OCI-LY1 (cell line): ENCODE measurements at regions not wholly inside any gene's neighbourhood (a gene's known extent, or its start where the extent isn't known, plus 50 kb on each side); places are given as distances from the start of the nearest gene placed in this dataset.

Experiments used
- EZH2 ChIP-seq: fragments of 200-600 bp; sonication (generic), shearing (Covaris generic); IDR thresholded peaks from 2 replicates; pipeline ENCODE4 v1.8.0; 2017; ENCODE audit warnings: borderline replicate concordance, mixed run types, mild to moderate bottlenecking, antibody characterized with exemption, low read length, moderate library complexity, mixed read lengths
- TF ChIP-seq, protein P1 (sequence below): fragments of 200-600 bp; sonication (generic), shearing (Covaris generic); IDR thresholded peaks from 2 replicates; pipeline ENCODE4 v1.5.1; 2017; ENCODE audit warnings: mild to moderate bottlenecking, antibody characterized with exemption, low read length, moderate library complexity, mixed read lengths

DNA sequence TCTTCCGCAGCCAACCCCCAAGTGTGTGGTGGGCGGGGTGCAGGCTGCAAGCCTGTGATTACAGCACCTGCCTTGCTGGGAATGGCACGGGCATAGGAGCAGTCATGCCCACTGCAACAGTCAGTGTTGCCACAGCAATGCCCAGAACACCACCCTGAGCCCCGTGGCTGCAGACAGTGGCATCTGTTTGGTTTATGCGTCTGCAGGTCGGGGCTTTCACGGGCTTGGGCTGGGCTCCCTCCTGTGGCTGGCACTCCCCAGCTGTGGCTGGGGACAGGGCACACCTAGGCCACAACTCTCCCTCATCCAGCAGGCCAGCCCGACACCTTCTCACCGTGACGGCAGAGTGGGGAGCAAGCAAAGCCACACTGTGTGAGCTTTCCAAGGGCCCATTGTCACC, 115.3 kb upstream of the C1QTNF9B start:
- TF ChIP-seq, protein P1, sequence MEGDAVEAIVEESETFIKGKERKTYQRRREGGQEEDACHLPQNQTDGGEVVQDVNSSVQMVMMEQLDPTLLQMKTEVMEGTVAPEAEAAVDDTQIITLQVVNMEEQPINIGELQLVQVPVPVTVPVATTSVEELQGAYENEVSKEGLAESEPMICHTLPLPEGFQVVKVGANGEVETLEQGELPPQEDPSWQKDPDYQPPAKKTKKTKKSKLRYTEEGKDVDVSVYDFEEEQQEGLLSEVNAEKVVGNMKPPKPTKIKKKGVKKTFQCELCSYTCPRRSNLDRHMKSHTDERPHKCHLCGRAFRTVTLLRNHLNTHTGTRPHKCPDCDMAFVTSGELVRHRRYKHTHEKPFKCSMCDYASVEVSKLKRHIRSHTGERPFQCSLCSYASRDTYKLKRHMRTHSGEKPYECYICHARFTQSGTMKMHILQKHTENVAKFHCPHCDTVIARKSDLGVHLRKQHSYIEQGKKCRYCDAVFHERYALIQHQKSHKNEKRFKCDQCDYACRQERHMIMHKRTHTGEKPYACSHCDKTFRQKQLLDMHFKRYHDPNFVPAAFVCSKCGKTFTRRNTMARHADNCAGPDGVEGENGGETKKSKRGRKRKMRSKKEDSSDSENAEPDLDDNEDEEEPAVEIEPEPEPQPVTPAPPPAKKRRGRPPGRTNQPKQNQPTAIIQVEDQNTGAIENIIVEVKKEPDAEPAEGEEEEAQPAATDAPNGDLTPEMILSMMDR: no peak
- TF ChIP-seq EZH2: no peak
